ENCODE measurements at regions not wholly inside any gene's neighbourhood (a gene's known extent, or its start where the extent isn't known, plus 50 kb on each side); places are given as distances from the start of the nearest gene placed in this dataset.

DNA sequence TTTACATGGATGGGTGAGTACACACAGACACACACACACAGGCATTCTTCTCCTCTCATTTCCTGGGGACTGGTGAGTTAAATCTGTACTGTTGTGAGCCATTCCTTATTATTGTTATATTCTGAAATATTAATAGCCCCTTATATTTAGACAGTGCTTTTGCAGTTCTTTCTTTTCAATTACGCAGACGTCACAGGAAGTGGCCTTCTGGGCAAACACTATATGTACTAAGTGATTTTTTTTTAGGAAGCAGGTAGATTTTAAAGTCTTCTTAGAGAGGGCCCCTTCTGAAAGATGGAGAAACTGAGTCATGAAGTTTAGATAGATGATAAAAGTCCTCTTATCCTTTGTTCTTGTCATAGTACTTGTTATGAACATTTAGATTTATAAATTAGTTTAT, 1213.6 kb downstream of the VRK1 start:
- H3K27ac ChIP-seq: no peak overlapping the region
- no peaks in the 10 kb centered on the region for H3K36me3 ChIP-seq
- DNase-seq: no peak
- TF ChIP-seq, protein P1, sequence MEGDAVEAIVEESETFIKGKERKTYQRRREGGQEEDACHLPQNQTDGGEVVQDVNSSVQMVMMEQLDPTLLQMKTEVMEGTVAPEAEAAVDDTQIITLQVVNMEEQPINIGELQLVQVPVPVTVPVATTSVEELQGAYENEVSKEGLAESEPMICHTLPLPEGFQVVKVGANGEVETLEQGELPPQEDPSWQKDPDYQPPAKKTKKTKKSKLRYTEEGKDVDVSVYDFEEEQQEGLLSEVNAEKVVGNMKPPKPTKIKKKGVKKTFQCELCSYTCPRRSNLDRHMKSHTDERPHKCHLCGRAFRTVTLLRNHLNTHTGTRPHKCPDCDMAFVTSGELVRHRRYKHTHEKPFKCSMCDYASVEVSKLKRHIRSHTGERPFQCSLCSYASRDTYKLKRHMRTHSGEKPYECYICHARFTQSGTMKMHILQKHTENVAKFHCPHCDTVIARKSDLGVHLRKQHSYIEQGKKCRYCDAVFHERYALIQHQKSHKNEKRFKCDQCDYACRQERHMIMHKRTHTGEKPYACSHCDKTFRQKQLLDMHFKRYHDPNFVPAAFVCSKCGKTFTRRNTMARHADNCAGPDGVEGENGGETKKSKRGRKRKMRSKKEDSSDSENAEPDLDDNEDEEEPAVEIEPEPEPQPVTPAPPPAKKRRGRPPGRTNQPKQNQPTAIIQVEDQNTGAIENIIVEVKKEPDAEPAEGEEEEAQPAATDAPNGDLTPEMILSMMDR (IDR thresholded peaks at IDR 0.05; ENCODE audit: low read depth, low read length): no peak
- H3K27me3 ChIP-seq (ENCODE audit: insufficient read depth, low read depth, severe bottlenecking): peaks cover 37% of the 10 kb centered on the region
- no peak overlapping the region for H3K4me3 ChIP-seq (ENCODE audit: low read depth, low read length)
- H3K9me3 ChIP-seq (ENCODE audit: severe bottlenecking): no peaks in the 10 kb centered on the region

DNA sequence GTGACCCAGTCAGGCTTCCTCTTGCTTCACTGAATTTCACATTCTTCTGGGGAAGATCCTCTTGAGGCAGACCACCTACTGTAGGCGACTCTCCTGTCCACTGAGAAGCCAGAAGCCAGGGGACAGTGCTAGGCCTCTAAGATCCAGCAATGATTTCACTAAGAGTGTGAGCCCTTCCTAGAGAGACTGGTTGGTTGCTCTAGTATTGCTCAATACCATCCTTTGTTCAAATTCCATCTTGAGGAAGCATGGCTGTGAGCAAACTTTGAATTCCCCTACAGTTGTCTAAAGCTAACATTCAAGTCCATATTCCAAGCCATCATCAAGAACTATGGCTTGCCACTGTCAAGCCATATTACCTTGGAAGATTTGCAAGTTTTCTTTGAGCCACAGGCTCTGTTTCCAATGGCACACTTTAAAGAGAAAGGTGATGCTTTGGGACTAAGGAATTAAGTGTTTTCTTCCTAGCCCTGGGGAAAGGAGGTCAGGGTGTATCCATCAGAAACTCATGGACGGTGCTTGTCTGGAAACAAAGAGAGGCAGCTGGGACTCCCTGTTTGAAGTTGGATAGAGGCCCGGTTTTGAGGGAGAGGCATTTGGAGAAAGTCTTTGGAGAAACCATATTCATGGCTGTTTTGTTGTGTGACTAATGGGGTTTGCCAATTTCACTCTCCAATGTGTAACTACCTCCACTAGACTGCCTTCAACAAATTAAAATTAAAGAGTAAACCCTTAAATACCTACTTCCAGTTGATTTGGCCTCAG, 1217.9 kb downstream of the VRK1 start:
- Histone ChIP-seq H3K27me3 (ENCODE audit: insufficient read depth, low read depth, severe bottlenecking) (peaks cover 60% of the 10 kb centered on the region), H3K4me3 (ENCODE audit: low read depth, low read length) (no peak overlapping the region), H3K36me3 (no peaks in the 10 kb centered on the region), H3K9me3 (ENCODE audit: severe bottlenecking) (no peaks in the 10 kb centered on the region), H3K27ac (no peak overlapping the region)
- no peak for DNase-seq
- TF ChIP-seq, protein P1 (IDR thresholded peaks at IDR 0.05; ENCODE audit: low read depth, low read length): no peak

DNA sequence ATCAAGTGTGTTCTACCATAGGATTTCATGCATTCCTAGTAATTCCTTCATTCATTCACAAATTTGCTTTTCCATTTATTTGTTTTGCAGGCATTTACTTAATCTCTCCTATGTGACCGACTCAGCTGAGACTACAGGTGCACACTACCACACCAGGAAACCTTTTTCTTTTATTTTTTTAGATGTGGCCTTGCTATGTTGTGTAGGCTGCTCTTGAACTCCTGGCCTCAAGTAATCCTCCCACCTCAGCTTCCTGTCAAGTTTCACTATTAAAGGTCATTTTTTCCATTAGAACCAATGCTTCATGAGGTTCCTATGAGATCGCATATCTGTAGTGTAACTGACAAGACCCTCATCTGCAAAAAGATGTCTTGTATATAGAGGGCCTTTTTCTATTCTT, 1218.7 kb downstream of the VRK1 start:
- Histone ChIP-seq H3K27me3 (ENCODE audit: insufficient read depth, low read depth, severe bottlenecking) (peaks cover 66% of the 10 kb centered on the region), H3K36me3 (no peaks in the 10 kb centered on the region), H3K4me3 (ENCODE audit: low read depth, low read length) (no peak overlapping the region), H3K9me3 (ENCODE audit: severe bottlenecking) (no peaks in the 10 kb centered on the region), H3K27ac (no peak overlapping the region)
- TF ChIP-seq, protein P1 (IDR thresholded peaks at IDR 0.05; ENCODE audit: low read depth, low read length): no peak
- DNase-seq: no peak

DNA sequence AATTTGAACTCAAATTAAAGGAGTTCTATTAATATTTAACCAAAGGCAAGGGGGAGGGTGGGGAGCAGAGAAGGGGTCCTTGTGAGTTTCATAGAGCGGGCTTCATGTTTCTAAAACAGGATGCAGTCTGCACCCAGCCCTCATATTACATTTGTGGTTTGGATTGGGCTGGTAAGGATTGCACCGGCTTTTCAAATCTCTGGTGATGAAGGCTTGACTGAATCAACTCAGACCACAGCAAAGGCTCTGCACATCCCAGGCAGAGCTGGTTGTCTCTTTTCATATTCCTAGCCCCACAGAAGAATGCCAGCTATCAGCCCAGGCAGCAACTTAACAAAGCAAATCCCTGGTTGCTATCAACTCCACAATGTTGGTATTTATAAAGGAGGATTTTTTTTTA, 1221.4 kb downstream of the VRK1 start:
- H3K4me3 ChIP-seq (ENCODE audit: low read depth, low read length): no peak overlapping the region
- no peaks in the 10 kb centered on the region for H3K36me3 ChIP-seq
- H3K9me3 ChIP-seq (ENCODE audit: severe bottlenecking): no peaks in the 10 kb centered on the region
- H3K27ac ChIP-seq: no peak overlapping the region
- TF ChIP-seq, protein P1 (IDR thresholded peaks at IDR 0.05; ENCODE audit: low read depth, low read length): no peak
- peaks cover 62% of the 10 kb centered on the region for H3K27me3 ChIP-seq (ENCODE audit: insufficient read depth, low read depth, severe bottlenecking)
- DNase-seq: no peak

DNA sequence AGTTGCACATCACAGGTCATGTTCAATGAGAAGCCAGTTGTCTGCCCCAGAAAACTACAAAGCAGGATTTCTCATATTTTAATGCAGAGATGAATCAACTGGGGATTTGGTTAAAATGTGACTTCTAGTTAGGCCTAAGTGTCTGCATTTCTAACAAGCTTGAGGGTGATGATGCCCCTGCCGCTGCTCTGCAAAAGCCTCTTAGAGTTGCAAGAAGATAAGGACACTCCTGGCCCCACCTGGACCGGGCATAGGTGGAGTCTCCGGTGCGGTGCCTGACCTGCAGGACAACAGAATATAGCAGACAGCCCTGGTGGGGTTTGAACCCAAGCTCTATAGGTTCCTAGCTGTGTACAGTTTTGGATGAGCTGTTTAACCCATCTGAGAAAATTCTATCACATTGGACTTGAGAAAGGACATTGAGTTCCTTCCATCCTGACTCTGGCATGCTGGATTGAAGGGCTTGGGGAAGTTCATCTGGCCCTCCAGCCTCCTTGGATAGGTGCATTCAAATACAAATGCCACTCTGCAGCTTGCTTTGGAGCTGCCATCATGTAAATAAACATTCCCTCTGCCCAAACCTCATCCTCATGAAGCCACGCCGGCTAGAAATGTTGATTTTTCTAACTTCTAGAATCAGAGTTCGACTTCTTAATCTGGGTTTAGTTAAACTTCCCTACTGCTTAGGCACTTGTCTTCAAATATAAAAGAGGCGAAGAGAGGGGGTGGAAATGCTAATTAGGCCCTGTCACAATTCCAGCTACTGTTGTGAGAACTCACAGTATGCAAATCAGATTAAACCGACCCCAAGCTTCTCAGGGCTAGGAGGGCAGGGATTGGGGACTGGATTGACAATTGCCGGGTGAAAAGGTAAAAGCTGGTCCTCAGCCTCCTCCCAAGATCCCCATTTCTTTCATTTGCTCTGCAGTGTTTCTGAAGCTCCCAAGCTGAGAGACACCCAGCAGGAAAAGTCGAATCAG, 1225.6 kb downstream of the VRK1 start:
- DNase-seq: no peak
- Histone ChIP-seq H3K36me3 (no peaks in the 10 kb centered on the region), H3K27me3 (ENCODE audit: insufficient read depth, low read depth, severe bottlenecking) (peaks cover 53% of the 10 kb centered on the region), H3K9me3 (ENCODE audit: severe bottlenecking) (no peaks in the 10 kb centered on the region), H3K4me3 (ENCODE audit: low read depth, low read length) (no peak overlapping the region), H3K27ac (no peak overlapping the region)
- TF ChIP-seq, protein P1 (IDR thresholded peaks at IDR 0.05; ENCODE audit: low read depth, low read length): no peak
